Keratinocyte (primary cell): ENCODE measurements at regions not wholly inside any gene's neighbourhood (a gene's known extent, or its start where the extent isn't known, plus 50 kb on each side); places are given as distances from the start of the nearest gene placed in this dataset.

Source experiments
- CTCF ChIP-seq, 3 experiments: IDR thresholded peaks in 1 of 3; conservative IDR thresholded peaks in 1 of 3; optimal IDR thresholded peaks in 1 of 3; 2 replicates in 2 of 3; 3 replicates in 1 of 3; pipeline versions ENCODE3 to v1.5.1; 2011; ENCODE audit warnings: low read length in 3 of 3, mild to moderate bottlenecking in 3 of 3, moderate library complexity in 2 of 3, control low read depth in 1 of 3, inconsistent platforms in 1 of 3; ENCODE audit not compliant: insufficient read depth in 2 of 3; ENCODE audit errors: extremely low read depth in 1 of 3
- EZH2 ChIP-seq: IDR thresholded peaks from one replicate; pipeline ENCODE4 v1.6.1; 2012; ENCODE audit warnings: inconsistent platforms, mild to moderate bottlenecking, low read length, moderate library complexity

GRCh38 chr4:180363815-180364214 is 1879.4 kb upstream of the TENM3 start:
- TF ChIP-seq CTCF (optimal IDR thresholded peaks at IDR 0.05 in 1 of 3, IDR thresholded peaks at IDR 0.05 in 1 of 3, conservative IDR thresholded peaks at IDR 0.05 in 1 of 3; ENCODE audit: extremely low read depth in 1 of 3, insufficient read depth in 2 of 3, low read length in 3 of 3) (no peak), EZH2 (no peak)
